Loucy (cell line): ENCODE measurements at regions not wholly inside any gene's neighbourhood (a gene's known extent, or its start where the extent isn't known, plus 50 kb on each side); places are given as distances from the start of the nearest gene placed in this dataset.

ENCODE experiments used
- H2AFZ ChIP-seq: fragments of 200-600 bp; sonication (generic); 2 replicates; pipeline ENCODE4 v1.6.0; 2016; ENCODE audit warnings: antibody characterized with exemption, mild to moderate bottlenecking, low read length, moderate library complexity
- H3F3A ChIP-seq: fragments of 200-600 bp; 2 replicates; pipeline ENCODE4 v1.6.0; 2016; ENCODE audit warnings: antibody characterized with exemption, low read depth, mild to moderate bottlenecking
- H3K27me3 ChIP-seq: fragments of 200-600 bp; sonication (generic); 2 replicates; pipeline ENCODE4 v1.6.1; 2014; ENCODE audit warnings: low read length, mild to moderate bottlenecking; ENCODE audit not compliant: insufficient read depth, poor library complexity, severe bottlenecking
- H3K36me3 ChIP-seq: fragments of 200-600 bp; sonication (generic); 2 replicates; pipeline ENCODE4 v1.6.1; 2016; ENCODE audit warnings: low read length; ENCODE audit not compliant: insufficient read depth
- H3K4me1 ChIP-seq: fragments of 200-600 bp; sonication (generic); 2 replicates; pipeline ENCODE4 v1.5.1; 2014; ENCODE audit warnings: low read length, mild to moderate bottlenecking; ENCODE audit not compliant: insufficient read depth, poor library complexity, severe bottlenecking
- H3K4me2 ChIP-seq: fragments of 200-600 bp; sonication (generic); 2 replicates; pipeline ENCODE4 v1.6.0; 2014; ENCODE audit warnings: antibody characterized with exemption, low read length, low read depth, mild to moderate bottlenecking; ENCODE audit not compliant: poor library complexity, severe bottlenecking
- H3K4me3 ChIP-seq: fragments of 200-600 bp; sonication (generic); 2 replicates; pipeline ENCODE4 v1.5.1; 2014; ENCODE audit warnings: low read length, mild to moderate bottlenecking, mixed read lengths; ENCODE audit not compliant: poor library complexity, severe bottlenecking
- H3K79me2 ChIP-seq: fragments of 200-600 bp; sonication (generic); 2 replicates; pipeline ENCODE4 v1.6.1; 2014; ENCODE audit warnings: low read length; ENCODE audit not compliant: insufficient read depth
- H3K9ac ChIP-seq: fragments of 200-600 bp; sonication (generic); 2 replicates; pipeline ENCODE4 v1.6.0; 2014; ENCODE audit warnings: mild to moderate bottlenecking, low read depth, low read length, moderate library complexity; ENCODE audit not compliant: poor library complexity, severe bottlenecking
- H3K9me2 ChIP-seq: fragments of 200-600 bp; sonication (generic); replicated peaks from 2 replicates; pipeline ENCODE4 v1.6.1; 2016; ENCODE audit warnings: low read depth, low read length, mixed read lengths
- H3K9me3 ChIP-seq: fragments of 200-600 bp; sonication (generic); 2 replicates; pipeline ENCODE4 v1.6.1; 2014; ENCODE audit warnings: mild to moderate bottlenecking, antibody characterized with exemption, low read length, low read depth; ENCODE audit not compliant: insufficient read depth
- H4K20me1 ChIP-seq: fragments of 200-600 bp; sonication (generic); 2 replicates; pipeline ENCODE4 v1.6.0; 2014; ENCODE audit warnings: antibody characterized with exemption, low read length, mild to moderate bottlenecking; ENCODE audit not compliant: insufficient read depth, poor library complexity, severe bottlenecking
- CTCF ChIP-seq: fragments of 200-600 bp; sonication (generic); conservative IDR thresholded peaks from 2 replicates; pipeline ENCODE4 v1.5.1; 2014; ENCODE audit warnings: mild to moderate bottlenecking, antibody characterized with exemption, low read length
- EZH2phosphoT487 ChIP-seq: fragments of 200-600 bp; IDR thresholded peaks from 2 replicates; pipeline ENCODE4 v1.6.1; 2018; ENCODE audit warnings: antibody characterized with exemption, mild to moderate bottlenecking, moderate library complexity, borderline replicate concordance

GRCh38 chr3:22632536-22632935, 570.6 kb upstream of the UBE2E2 start:
- Histone ChIP-seq H3F3A (no peaks in the 10 kb centered on the region), H3K4me3 (no peak overlapping the region), H2AFZ (no peak overlapping the region), H3K9me2 (no peaks in the 10 kb centered on the region), H3K27me3 (no peaks in the 10 kb centered on the region), H3K9ac (no peak overlapping the region), H3K4me2 (no peak overlapping the region), H3K79me2 (no peaks in the 10 kb centered on the region), H3K9me3 (no peaks in the 10 kb centered on the region), H4K20me1 (no peaks in the 10 kb centered on the region), H3K4me1 (peaks cover 23% of the 10 kb centered on the region), H3K36me3 (no peaks in the 10 kb centered on the region)
- TF ChIP-seq CTCF (no peak), EZH2phosphoT487 (no peak)

- Histone ChIP-seq H3K79me2 (no peaks in the 10 kb centered on the region), H3K9me3 (peaks cover 8% of the 10 kb centered on the region; the same call in 1 of the 2 replicates), H2AFZ (no peak overlapping the region), H4K20me1 (no peaks in the 10 kb centered on the region), H3F3A (no peaks in the 10 kb centered on the region), H3K27me3 (no peaks in the 10 kb centered on the region), H3K9ac (no peak overlapping the region), H3K4me3 (no peak overlapping the region), H3K4me1 (peaks cover 23% of the 10 kb centered on the region), H3K4me2 (no peak overlapping the region), H3K36me3 (no peaks in the 10 kb centered on the region), H3K9me2 (no peaks in the 10 kb centered on the region)
- TF ChIP-seq EZH2phosphoT487: no peak
- no peak for TF ChIP-seq CTCF
Measured at GRCh38 chr3:22634433-22634832, 568.7 kb upstream of the UBE2E2 start.

DNA sequence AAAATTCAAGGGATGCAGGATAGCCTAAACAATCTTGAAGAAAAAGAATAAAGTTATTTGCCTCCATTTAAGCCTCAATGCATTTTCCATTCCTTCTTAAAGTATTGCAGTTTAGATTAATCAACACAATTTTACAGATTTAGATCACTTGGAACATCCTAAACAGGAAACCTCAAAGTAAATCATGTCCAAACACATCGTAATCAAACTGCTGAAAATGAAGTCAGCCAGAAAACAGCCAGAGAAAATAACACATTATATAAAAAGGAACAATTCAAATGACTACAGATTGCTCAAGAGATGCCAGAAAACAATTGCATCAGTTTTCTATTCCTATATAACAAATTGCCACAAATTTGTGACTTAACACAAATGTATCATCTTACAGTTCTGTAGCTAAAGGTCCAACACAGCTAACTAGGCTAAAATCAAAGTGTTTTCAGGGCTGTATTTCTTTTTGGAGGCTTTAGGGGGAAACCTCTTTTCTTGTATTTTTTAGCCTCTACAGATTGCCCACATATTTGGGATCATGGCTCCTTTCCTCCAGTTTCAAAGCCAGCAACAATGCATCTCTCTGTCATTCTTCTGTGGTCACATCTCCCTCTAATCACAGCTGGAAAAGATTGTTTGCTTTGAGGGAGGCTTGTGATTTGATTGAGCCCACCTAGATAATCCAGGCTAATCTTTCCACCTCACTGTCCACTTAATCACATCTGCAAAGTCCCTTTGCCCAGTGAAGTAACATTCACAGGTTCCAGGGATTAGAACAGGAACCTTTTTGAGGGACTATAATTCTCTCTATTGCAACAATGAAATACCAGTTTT, 543.3 kb upstream of the UBE2E2 start:
- no peaks in the 10 kb centered on the region for H3F3A ChIP-seq
- H3K27me3 ChIP-seq: no peaks in the 10 kb centered on the region

More for the DNA sequence above, 543.3 kb upstream of the UBE2E2 start:
- Histone ChIP-seq H3K79me2 (no peaks in the 10 kb centered on the region), H3K4me1 (peaks cover under 1% of the 10 kb centered on the region), H3K9me3 (no peaks in the 10 kb centered on the region), H3K36me3 (no peaks in the 10 kb centered on the region), H2AFZ (no peak overlapping the region), H3K4me2 (no peak overlapping the region), H3K9me2 (no peaks in the 10 kb centered on the region), H3K4me3 (no peak overlapping the region), H4K20me1 (no peaks in the 10 kb centered on the region), H3K9ac (no peak overlapping the region)
- no peak for TF ChIP-seq EZH2phosphoT487
- TF ChIP-seq CTCF: no peak
